GM12875 (cell line): ENCODE measurements at regions not wholly inside any gene's neighbourhood (a gene's known extent, or its start where the extent isn't known, plus 50 kb on each side); places are given as distances from the start of the nearest gene placed in this dataset.

Experiments
- H3K4me3 ChIP-seq: one replicate; pipeline ENCODE4 v1.5.1; 2011; ENCODE audit warnings: low read depth, low read length, control low read depth
- CTCF ChIP-seq: IDR thresholded peaks from 2 replicates; pipeline ENCODE4 v1.5.1; 2011; ENCODE audit warnings: low read depth, mild to moderate bottlenecking, control low read depth, inconsistent platforms, low read length, moderate library complexity, borderline replicate concordance; ENCODE audit not compliant: insufficient read depth

GRCh38 chr3:151638555-151639417 lies 94.9 kb upstream of the AADACL2 start:
- no peak overlapping the region for H3K4me3 ChIP-seq
- TF ChIP-seq CTCF = no peak

- no peak overlapping the region for H3K4me3 ChIP-seq
- no peak for TF ChIP-seq CTCF
Observed at GRCh38 chr3:151635905-151636304, 97.8 kb upstream of the AADACL2 start.

- H3K4me3 ChIP-seq = no peak overlapping the region
- no peak for TF ChIP-seq CTCF
Observed at GRCh38 chr3:151631946-151632345, 101.8 kb upstream of the AADACL2 start.

- no peak for TF ChIP-seq CTCF
- H3K4me3 ChIP-seq = no peak overlapping the region
Observed at GRCh38 chr3:151630938-151631441, 102.7 kb upstream of the AADACL2 start.

GRCh38 chr3:151630035-151630434 lies 103.7 kb upstream of the AADACL2 start:
- no peak overlapping the region for H3K4me3 ChIP-seq

GRCh38 chr3:151625586-151625985 lies 108.1 kb upstream of the AADACL2 start:
- no peak for TF ChIP-seq CTCF
- no peak overlapping the region for H3K4me3 ChIP-seq

More at GRCh38 chr3:151630035-151630434, 103.7 kb upstream of the AADACL2 start:
- TF ChIP-seq CTCF = no peak

- no peak for TF ChIP-seq CTCF
- no peak overlapping the region for H3K4me3 ChIP-seq
Observed at GRCh38 chr3:151625086-151625485, 108.6 kb upstream of the AADACL2 start.
